ENCODE measurements at regions not wholly inside any gene's neighbourhood (a gene's known extent, or its start where the extent isn't known, plus 50 kb on each side); places are given as distances from the start of the nearest gene placed in this dataset.

GRCh38 chr5:3322642-3323041 is 273.0 kb upstream of the IRX1 start:
- TF ChIP-seq CTCF (IDR thresholded peaks at IDR 0.05) = no peak
- no peak for TF ChIP-seq ZFX (IDR thresholded peaks at IDR 0.05; ENCODE audit: borderline replicate concordance)
